Esophagus squamous epithelium (tissue), 5 donors: ENCODE measurements at regions not wholly inside any gene's neighbourhood (a gene's known extent, or its start where the extent isn't known, plus 50 kb on each side); places are given as distances from the start of the nearest gene placed in this dataset.

Experiments used
- DNase-seq: peaks from one replicate; lab custom pipeline; 2025; lab: John Stamatoyannopoulos, UW
- H3K27ac ChIP-seq, 4 donors: fragments of 200-600 bp; sonication (generic); one replicate each; pipeline ENCODE4 v1.5.1; 2016 to 2019; ENCODE audit warnings: mild to moderate bottlenecking in 1 of 4
- H3K27me3 ChIP-seq, 4 donors: fragments of 200-600 bp; sonication (generic); 1 replicate in 3 of 4; 2 replicates in 1 of 4; pipeline versions ENCODE4 v1.5.1 to v1.6.0; 2017 to 2021; ENCODE audit warnings: antibody characterized with exemption in 1 of 4
- H3K36me3 ChIP-seq, 3 donors: fragments of 200-600 bp; sonication (generic); one replicate each; pipeline ENCODE4 v1.5.1; 2016 to 2019
- H3K4me1 ChIP-seq, 3 donors: fragments of 200-600 bp; sonication (generic); one replicate each; pipeline ENCODE4 v1.5.1; 2017 to 2019
- H3K4me3 ChIP-seq, 4 donors: fragments of 200-600 bp; sonication (generic); 1 replicate in 3 of 4; 2 replicates in 1 of 4; pipeline ENCODE4 v1.5.1; 2016 to 2019; ENCODE audit warnings: mild to moderate bottlenecking in 2 of 4, moderate library complexity in 1 of 4
- H3K9me3 ChIP-seq, 3 donors: fragments of 200-600 bp; sonication (generic); one replicate each; pipeline ENCODE4 v1.5.1; 2016 to 2019
- POLR2A ChIP-seq, 4 donors: fragments of 450-650 bp; IDR thresholded peaks; one replicate each; pipeline ENCODE4 v1.6.1; 2017; ENCODE audit warnings: antibody characterized with exemption in 4 of 4, mild to moderate bottlenecking in 4 of 4, moderate library complexity in 3 of 4
- whole genome bisulfite sequencing, 2 donors: methylation state at CpG; one replicate each; pipeline ENCODE4 v1.1.5; 2018; 5-methylcytosine and 5-hydroxymethylcytosine counted together
- intact Hi-C: fragments of 100-400 bp; cut with DNase I; formaldehyde crosslinking; loops from one replicate; pipeline ENCODE4 v1.15.0; 2022
- TF ChIP-seq, protein P1 (sequence below), 6 experiments: fragments of 450-650 bp in 4 of 6; fragments of 200-600 bp in 2 of 6; sonication (generic) in 2 of 6; IDR thresholded peaks; one replicate each; pipeline ENCODE4 v1.5.1; 2016 to 2019; ENCODE audit warnings: antibody characterized with exemption in 6 of 6, mild to moderate bottlenecking in 4 of 6, moderate library complexity in 4 of 6
- donor health status: DM: yes; HTN: yes; CAD: no.

DNA sequence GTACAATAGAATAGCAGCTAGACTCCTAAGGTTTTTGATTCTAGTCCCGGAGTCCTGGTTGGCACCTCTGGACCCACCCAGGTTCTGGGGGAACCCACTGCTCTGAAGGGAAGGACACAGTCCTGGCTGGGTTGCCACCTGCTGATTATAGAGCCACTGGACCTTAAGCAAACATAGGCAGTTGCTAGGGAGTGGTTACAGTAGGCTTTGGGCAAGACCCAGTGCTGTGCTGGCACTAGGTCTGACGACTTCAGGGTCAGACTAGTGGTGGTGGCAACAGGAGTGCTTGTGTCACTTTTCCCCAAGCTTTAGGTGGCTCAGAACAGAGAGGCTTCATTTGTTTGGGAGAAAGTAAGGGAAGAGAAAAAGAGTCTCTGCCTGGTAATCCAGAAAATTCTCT, 109.8 kb upstream of the C3orf80 start:
- no peak overlapping the region for H3K27ac ChIP-seq
- H3K36me3 ChIP-seq = no peaks in the 10 kb centered on the region
- no peaks in the 10 kb centered on the region for H3K4me1 ChIP-seq
- DNase-seq = no peak
- no peaks in the 10 kb centered on the region for H3K27me3 ChIP-seq
- peaks cover 0 to 2% (median 0%) of the 10 kb centered on the region in 3 donors for H3K9me3 ChIP-seq
- intact Hi-C loops = no loop called here
- WGBS, 2 donors = 55 to 86% methylated on average over 1 to 2 of the region's 2 CpGs
- TF ChIP-seq, protein P1, sequence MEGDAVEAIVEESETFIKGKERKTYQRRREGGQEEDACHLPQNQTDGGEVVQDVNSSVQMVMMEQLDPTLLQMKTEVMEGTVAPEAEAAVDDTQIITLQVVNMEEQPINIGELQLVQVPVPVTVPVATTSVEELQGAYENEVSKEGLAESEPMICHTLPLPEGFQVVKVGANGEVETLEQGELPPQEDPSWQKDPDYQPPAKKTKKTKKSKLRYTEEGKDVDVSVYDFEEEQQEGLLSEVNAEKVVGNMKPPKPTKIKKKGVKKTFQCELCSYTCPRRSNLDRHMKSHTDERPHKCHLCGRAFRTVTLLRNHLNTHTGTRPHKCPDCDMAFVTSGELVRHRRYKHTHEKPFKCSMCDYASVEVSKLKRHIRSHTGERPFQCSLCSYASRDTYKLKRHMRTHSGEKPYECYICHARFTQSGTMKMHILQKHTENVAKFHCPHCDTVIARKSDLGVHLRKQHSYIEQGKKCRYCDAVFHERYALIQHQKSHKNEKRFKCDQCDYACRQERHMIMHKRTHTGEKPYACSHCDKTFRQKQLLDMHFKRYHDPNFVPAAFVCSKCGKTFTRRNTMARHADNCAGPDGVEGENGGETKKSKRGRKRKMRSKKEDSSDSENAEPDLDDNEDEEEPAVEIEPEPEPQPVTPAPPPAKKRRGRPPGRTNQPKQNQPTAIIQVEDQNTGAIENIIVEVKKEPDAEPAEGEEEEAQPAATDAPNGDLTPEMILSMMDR (IDR thresholded peaks at IDR 0.05) = no peak
- TF ChIP-seq POLR2A (IDR thresholded peaks at IDR 0.05) = no peak
- no peak overlapping the region for H3K4me3 ChIP-seq

DNA sequence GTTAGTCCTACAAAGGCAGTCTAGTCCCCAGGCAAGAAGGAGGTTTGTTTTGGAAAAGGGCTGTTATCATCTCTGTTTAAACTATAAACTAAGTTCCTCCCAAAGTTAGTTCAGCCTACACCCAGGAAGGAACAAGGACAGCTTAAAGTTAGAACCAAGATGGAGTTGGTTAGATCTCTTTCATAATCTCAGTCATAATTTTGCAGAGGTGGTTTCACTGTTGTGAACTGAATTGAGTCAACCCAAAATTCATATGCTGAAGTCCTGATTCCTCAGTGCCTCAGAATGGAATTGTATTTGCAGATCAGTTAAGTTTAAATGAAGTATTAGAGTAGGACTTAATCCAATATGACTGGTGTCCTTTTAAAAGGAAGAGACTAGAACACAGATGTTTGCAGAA, 101.0 kb upstream of the C3orf80 start:
- peaks cover 0 to 3% (median 0%) of the 10 kb centered on the region in 3 donors for H3K4me1 ChIP-seq
- no peaks in the 10 kb centered on the region for H3K27me3 ChIP-seq
- H3K27ac ChIP-seq = no peak overlapping the region
- no peaks in the 10 kb centered on the region for H3K36me3 ChIP-seq
- DNase-seq = no peak
- H3K4me3 ChIP-seq = no peak overlapping the region
- peaks cover 0 to 6% (median 0%) of the 10 kb centered on the region in 3 donors for H3K9me3 ChIP-seq
- no peak for TF ChIP-seq POLR2A (IDR thresholded peaks at IDR 0.05)
- TF ChIP-seq, protein P1 (IDR thresholded peaks at IDR 0.05) = no peak
- intact Hi-C loops = no loop called here

DNA sequence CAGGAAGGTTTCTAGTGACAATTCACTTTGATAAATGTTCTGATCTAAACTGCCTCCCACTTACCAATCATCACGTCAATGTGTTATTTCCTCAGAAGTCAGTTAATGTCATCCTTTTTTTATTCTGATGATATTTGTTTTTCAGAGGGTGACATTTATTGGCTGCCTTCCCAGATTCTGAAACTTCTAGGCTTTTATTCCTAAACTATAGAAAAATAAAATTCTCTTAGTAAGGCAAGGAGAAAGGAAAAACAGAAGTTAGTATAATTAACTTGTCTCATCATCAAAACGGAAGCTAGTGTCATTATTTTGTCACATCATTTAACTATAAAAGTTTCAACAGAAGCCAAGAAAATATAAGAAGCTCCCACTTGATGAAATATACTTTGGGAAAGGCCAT, 100.0 kb upstream of the C3orf80 start:
- DNase-seq = no peak
- Histone ChIP-seq H3K9me3 (peaks cover 0 to 5% (median 0%) of the 10 kb centered on the region in 3 donors), H3K27me3 (no peaks in the 10 kb centered on the region), H3K4me1 (peaks cover 0 to 10% (median 0%) of the 10 kb centered on the region in 3 donors), H3K27ac (no peak overlapping the region), H3K36me3 (no peaks in the 10 kb centered on the region), H3K4me3 (no peak overlapping the region)
- TF ChIP-seq, protein P1 (IDR thresholded peaks at IDR 0.05) = no peak
- TF ChIP-seq POLR2A (IDR thresholded peaks at IDR 0.05) = no peak
- intact Hi-C loops = no loop called here
- 10% methylated on average over 2 of the region's 2 CpGs for WGBS, 2 donors

DNA sequence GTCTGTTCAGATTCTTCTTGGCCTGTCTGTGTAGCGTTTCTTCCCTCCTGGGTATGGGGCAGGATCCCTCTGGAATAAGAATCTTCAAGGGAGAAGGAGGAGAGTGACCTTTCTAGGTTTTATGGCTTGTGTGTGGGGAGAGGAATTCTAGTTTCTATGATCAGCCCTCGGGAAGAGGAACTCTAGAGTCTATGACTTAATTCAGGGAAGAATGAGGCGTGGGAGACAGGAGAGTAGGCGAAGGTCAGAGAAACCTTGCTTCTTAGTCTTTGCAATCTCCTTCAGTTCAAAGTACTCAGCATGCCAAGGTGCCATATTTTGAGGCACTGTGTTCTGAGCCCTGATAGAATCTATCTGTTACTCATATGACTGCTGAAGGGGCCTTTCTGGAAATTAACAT, 99.2 kb upstream of the C3orf80 start:
- peaks cover 0 to 10% (median 0%) of the 10 kb centered on the region in 3 donors for H3K4me1 ChIP-seq
- H3K27me3 ChIP-seq = no peaks in the 10 kb centered on the region
- no peak overlapping the region for H3K27ac ChIP-seq
- 76 to 77% methylated on average over 4 of the region's 4 CpGs for WGBS, 2 donors
- no peaks in the 10 kb centered on the region for H3K36me3 ChIP-seq
- no peak overlapping the region for H3K4me3 ChIP-seq
- DNase-seq = no peak
- TF ChIP-seq POLR2A (IDR thresholded peaks at IDR 0.05) = no peak
- TF ChIP-seq, protein P1 (IDR thresholded peaks at IDR 0.05) = no peak
- no peaks in the 10 kb centered on the region for H3K9me3 ChIP-seq
- intact Hi-C loops = no loop called here

DNA sequence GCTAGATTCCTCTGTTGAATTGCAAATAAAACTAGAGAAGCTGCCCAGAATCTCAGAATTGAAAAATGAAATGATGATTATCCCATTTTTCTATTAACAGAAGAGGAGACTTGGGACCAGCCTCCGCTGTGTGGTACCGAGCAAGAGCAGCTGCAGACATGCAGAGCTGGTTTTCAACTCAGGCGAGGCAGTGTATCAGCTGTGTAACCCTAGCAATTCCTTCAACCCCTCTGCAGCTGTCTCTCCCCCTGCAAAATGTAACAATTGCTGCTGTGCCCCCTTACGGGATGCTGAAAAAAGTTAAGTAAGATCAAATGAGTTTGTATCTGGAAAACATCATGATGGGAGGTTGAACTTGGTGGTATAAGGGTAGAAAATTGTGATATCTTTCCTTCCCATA, 98.5 kb upstream of the C3orf80 start:
- no peak for DNase-seq
- H3K4me1 ChIP-seq = peaks cover 0 to 10% (median 0%) of the 10 kb centered on the region in 3 donors
- no peaks in the 10 kb centered on the region for H3K36me3 ChIP-seq
- no peak overlapping the region for H3K27ac ChIP-seq
- H3K27me3 ChIP-seq = no peaks in the 10 kb centered on the region
- 76 to 82% methylated on average over 3 to 4 of the region's 4 CpGs for WGBS, 2 donors
- intact Hi-C loops = no loop called here
- no peak overlapping the region for H3K4me3 ChIP-seq
- TF ChIP-seq, protein P1 (IDR thresholded peaks at IDR 0.05) = no peak
- no peak for TF ChIP-seq POLR2A (IDR thresholded peaks at IDR 0.05)
- no peaks in the 10 kb centered on the region for H3K9me3 ChIP-seq
